H1 (cell line): ENCODE measurements at regions not wholly inside any gene's neighbourhood (a gene's known extent, or its start where the extent isn't known, plus 50 kb on each side); places are given as distances from the start of the nearest gene placed in this dataset.

Experiments used
- GTF2F1 ChIP-seq: IDR thresholded peaks from 2 replicates; pipeline ENCODE4 v1.6.1; 2012; ENCODE audit warnings: low read depth, low read length, improper control_type of control experiment, borderline replicate concordance
- TF ChIP-seq, protein P1 (sequence below): IDR thresholded peaks from 2 replicates; pipeline ENCODE4 v1.6.1; 2011; ENCODE audit warnings: low read length, improper control_type of control experiment

DNA sequence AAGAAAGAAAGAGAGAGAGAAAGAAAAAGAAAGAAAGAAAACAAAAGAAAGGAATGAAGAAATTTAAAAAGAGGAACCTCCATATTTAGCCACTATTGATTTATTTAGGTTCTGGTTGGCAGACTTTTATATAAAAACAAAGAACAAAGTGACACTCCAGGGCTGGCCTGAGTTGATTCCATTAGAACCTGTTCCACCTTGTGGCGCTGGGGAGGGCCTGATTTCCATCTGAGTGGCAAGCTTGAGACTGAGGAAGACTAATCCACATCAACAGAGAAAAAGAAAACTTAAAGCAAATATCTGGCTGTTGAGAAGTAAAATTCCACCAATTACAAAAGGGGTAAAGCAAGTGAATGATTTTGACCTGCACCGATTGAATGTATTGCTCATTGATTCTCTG lies 345.3 kb downstream of the EN1 start:
- TF ChIP-seq GTF2F1 = no peak
- TF ChIP-seq, protein P1, sequence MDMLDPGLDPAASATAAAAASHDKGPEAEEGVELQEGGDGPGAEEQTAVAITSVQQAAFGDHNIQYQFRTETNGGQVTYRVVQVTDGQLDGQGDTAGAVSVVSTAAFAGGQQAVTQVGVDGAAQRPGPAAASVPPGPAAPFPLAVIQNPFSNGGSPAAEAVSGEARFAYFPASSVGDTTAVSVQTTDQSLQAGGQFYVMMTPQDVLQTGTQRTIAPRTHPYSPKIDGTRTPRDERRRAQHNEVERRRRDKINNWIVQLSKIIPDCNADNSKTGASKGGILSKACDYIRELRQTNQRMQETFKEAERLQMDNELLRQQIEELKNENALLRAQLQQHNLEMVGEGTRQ = no peak
